ENCODE measurements at regions not wholly inside any gene's neighbourhood (a gene's known extent, or its start where the extent isn't known, plus 50 kb on each side); places are given as distances from the start of the nearest gene placed in this dataset.

DNA sequence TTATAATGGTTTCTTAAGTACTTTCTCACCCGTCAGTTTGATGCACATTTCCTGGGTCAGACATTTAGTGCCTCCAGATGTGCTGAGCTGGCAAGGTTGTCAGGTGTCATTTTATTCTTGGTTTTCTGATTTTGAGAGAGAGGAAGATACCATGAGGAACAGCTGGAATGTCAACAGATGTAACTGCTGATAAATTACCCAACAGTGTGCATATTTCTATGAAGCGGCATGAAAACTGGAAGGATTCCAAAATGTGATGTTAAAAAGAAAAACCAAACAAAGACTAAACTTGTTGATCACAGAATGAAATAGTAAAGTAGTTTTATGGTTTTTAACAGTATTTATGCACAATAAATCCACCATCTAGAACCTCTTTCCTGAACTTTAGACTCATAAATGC, 447.3 kb downstream of the HDGFL1 start:
- in situ Hi-C loops (cut with HindIII; ENCODE audit: low pct_ligation_motif_present, low sequenced_read_pairs): no loop called here
- TF ChIP-seq CTCF (IDR thresholded peaks at IDR 0.05; ENCODE audit: low read depth, low read length, missing control alignments): no peak

GRCh38 chr6:23021487-23021886, 452.1 kb downstream of the HDGFL1 start:
- Histone ChIP-seq H3K4me3 (ENCODE audit: low read depth, low read length) (no peak overlapping the region), H3K36me3 (replicated peaks) (no peaks in the 10 kb centered on the region), H3K27me3 (replicated peaks) (no peaks in the 10 kb centered on the region), H3K27ac (no peak overlapping the region)
- TF ChIP-seq CTCF (IDR thresholded peaks at IDR 0.05; ENCODE audit: low read depth, low read length, missing control alignments): no peak
- DNase-seq: no peak
- in situ Hi-C loops (cut with HindIII; ENCODE audit: low pct_ligation_motif_present, low sequenced_read_pairs): no loop called here

More for the DNA sequence above, 447.3 kb downstream of the HDGFL1 start:
- H3K4me3 ChIP-seq (ENCODE audit: low read depth, low read length): no peak overlapping the region
- DNase-seq: no peak
- H3K27ac ChIP-seq: no peak overlapping the region
- H3K36me3 ChIP-seq (replicated peaks): no peaks in the 10 kb centered on the region
- no peaks in the 10 kb centered on the region for H3K27me3 ChIP-seq (replicated peaks)

DNA sequence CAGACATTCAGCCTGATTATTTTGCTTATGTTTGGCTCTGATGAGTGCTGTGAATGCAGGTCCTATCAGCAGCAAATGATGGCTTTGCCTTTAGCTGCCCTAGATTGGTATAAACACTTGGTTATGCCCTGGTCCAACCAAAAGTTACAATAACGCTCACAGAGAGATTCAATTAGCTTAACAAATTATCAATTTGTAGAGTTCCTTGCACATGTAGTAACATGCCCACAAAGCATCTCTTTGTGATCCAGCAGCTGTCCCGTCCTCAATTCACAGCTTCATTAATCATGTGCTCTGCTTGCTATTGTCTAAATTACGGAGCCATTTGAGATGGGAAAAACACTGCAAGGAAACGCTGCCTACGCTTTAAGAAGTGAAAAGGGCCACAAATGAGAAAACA, 457.9 kb downstream of the HDGFL1 start:
- in situ Hi-C loops (cut with HindIII; ENCODE audit: low pct_ligation_motif_present, low sequenced_read_pairs): no loop called here
- H3K27me3 ChIP-seq (replicated peaks): no peaks in the 10 kb centered on the region

DNA sequence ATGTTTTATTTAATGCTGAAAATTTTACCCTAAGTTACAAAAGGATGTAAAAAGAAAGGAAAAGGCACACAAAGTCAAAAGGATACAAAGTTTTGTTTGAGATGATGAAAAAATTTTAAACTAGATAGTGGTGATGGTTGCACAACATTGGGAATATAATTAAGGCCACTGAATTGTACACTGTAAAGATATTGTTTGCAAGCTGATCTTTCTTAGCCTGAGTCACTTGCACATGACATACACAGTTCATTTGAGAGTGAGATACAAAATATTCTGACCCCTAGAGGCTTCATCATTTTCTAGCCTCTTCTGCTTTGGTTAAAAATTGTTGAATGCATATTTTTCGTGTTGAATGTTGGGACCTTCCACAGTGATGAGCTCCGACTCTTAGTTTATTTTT, 462.6 kb downstream of the HDGFL1 start:
- no peak for TF ChIP-seq CTCF (IDR thresholded peaks at IDR 0.05; ENCODE audit: low read depth, low read length, missing control alignments)
- no peak overlapping the region for H3K27ac ChIP-seq
- H3K27me3 ChIP-seq (replicated peaks): no peaks in the 10 kb centered on the region
- H3K4me3 ChIP-seq (ENCODE audit: low read depth, low read length): no peak overlapping the region
- in situ Hi-C loops (cut with HindIII; ENCODE audit: low pct_ligation_motif_present, low sequenced_read_pairs): no loop called here
- DNase-seq: no peak
- H3K36me3 ChIP-seq (replicated peaks): no peaks in the 10 kb centered on the region

More for the DNA sequence above, 457.9 kb downstream of the HDGFL1 start:
- H3K27ac ChIP-seq: no peak overlapping the region
- no peak for TF ChIP-seq CTCF (IDR thresholded peaks at IDR 0.05; ENCODE audit: low read depth, low read length, missing control alignments)
- H3K36me3 ChIP-seq (replicated peaks): no peaks in the 10 kb centered on the region
- H3K4me3 ChIP-seq (ENCODE audit: low read depth, low read length): no peak overlapping the region
- DNase-seq: no peak

- H3K4me3 ChIP-seq (ENCODE audit: low read depth, low read length): no peak overlapping the region
- in situ Hi-C loops (cut with HindIII; ENCODE audit: low pct_ligation_motif_present, low sequenced_read_pairs): no loop called here
- H3K27ac ChIP-seq: no peak overlapping the region
- no peak for TF ChIP-seq CTCF (IDR thresholded peaks at IDR 0.05; ENCODE audit: low read depth, low read length, missing control alignments)
- H3K36me3 ChIP-seq (replicated peaks): no peaks in the 10 kb centered on the region
- H3K27me3 ChIP-seq (replicated peaks): no peaks in the 10 kb centered on the region
- DNase-seq: no peak
Measured at GRCh38 chr6:23034926-23035325, 465.6 kb downstream of the HDGFL1 start.

DNA sequence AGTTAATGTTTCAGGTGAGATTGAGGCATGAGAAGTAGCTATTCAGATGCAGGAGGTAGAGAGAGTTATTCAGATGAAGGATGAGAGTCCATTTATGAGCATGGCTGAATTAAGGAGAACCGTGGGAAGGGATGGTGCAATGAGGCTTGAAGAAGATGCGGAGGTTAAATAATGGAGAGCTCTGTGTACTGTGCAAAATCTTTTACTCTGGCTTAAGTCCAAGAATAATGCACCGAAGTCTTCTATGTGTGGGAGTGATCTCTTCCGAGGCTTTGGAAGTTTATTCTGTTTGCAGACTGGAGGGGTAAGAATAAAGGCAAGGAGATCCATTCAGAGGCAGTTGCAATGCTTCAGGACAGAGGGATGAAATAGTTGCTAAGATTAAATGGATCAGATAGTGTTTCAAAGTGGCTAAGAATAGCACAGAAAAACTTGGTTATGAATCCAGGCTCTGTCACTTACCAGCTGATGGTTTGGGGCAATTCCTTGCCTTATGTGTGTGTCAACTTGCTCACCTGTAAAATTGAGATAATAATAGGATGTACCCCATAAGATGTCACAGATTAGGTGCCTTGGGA, 467.1 kb downstream of the HDGFL1 start:
- TF ChIP-seq CTCF (IDR thresholded peaks at IDR 0.05; ENCODE audit: low read depth, low read length, missing control alignments): no peak
- Histone ChIP-seq H3K27me3 (replicated peaks) (no peaks in the 10 kb centered on the region), H3K27ac (no peak overlapping the region), H3K36me3 (replicated peaks) (no peaks in the 10 kb centered on the region), H3K4me3 (ENCODE audit: low read depth, low read length) (no peak overlapping the region)
- no peak for DNase-seq
- in situ Hi-C loops (cut with HindIII; ENCODE audit: low pct_ligation_motif_present, low sequenced_read_pairs): no loop called here
